HL-60 (cell line): ENCODE measurements at regions not wholly inside any gene's neighbourhood (a gene's known extent, or its start where the extent isn't known, plus 50 kb on each side); places are given as distances from the start of the nearest gene placed in this dataset.

ENCODE experiments used
- DNase-seq, 2 experiments: peaks; one replicate each; pipeline ENCODE4 v3.0.0-alpha.2; 2010 to 2020; ENCODE audit warnings: low read depth in 1 of 2, low spot score in 1 of 2
- H3K27ac ChIP-seq: fragments of 250-450 bp; sonication (Bioruptor Pico); replicated peaks from 2 replicates; pipeline ENCODE4 v1.5.1; 2020; ENCODE audit warnings: mild to moderate bottlenecking, moderate library complexity
- H3K27me3 ChIP-seq: fragments of 250-450 bp; sonication (Bioruptor Pico); 2 replicates; pipeline ENCODE4 v1.5.1; 2021; ENCODE audit warnings: mild to moderate bottlenecking, moderate library complexity; ENCODE audit not compliant: insufficient read depth, poor library complexity, severe bottlenecking
- H3K4me3 ChIP-seq: replicated peaks from 2 replicates; pipeline ENCODE4 v1.5.1; 2011; ENCODE audit warnings: mild to moderate bottlenecking, control low read depth, low read length; ENCODE audit not compliant: insufficient read depth
- CTCF ChIP-seq: IDR thresholded peaks from one replicate; pipeline ENCODE4 v1.5.1; 2011; ENCODE audit warnings: low read length, control low read depth, inconsistent platforms; ENCODE audit not compliant: insufficient read depth
- GABPA ChIP-seq: IDR thresholded peaks from 2 replicates; pipeline ENCODE4 v1.6.1; 2012; ENCODE audit warnings: low read depth
- POLR2AphosphoS5 ChIP-seq: IDR thresholded peaks from 2 replicates; pipeline ENCODE4 v1.6.1; 2012; ENCODE audit warnings: low read depth
- REST ChIP-seq: IDR thresholded peaks from 2 replicates; pipeline ENCODE4 v1.6.1; 2012; ENCODE audit warnings: low read depth; ENCODE audit not compliant: insufficient replicate concordance
- SPI1 ChIP-seq: IDR thresholded peaks from 2 replicates; pipeline ENCODE4 v1.6.1; 2012; ENCODE audit warnings: low read depth, mild to moderate bottlenecking, borderline replicate concordance

- DNase-seq, result no peak
- no peaks in the 10 kb centered on the region for H3K27me3 ChIP-seq
- H3K27ac ChIP-seq, result no peak overlapping the region
- no peak for TF ChIP-seq REST
- TF ChIP-seq POLR2AphosphoS5, result no peak
- TF ChIP-seq CTCF, result no peak
- TF ChIP-seq GABPA, result no peak
- TF ChIP-seq SPI1, result no peak
- H3K4me3 ChIP-seq, result no peak overlapping the region
Observed at GRCh38 chr10:63683223-63683622, 162.0 kb downstream of the REEP3 start.

GRCh38 chr10:63683686-63684085 lies 162.5 kb downstream of the REEP3 start:
- Histone ChIP-seq H3K27ac (no peak overlapping the region), H3K4me3 (no peak overlapping the region), H3K27me3 (no peaks in the 10 kb centered on the region)
- DNase-seq, result no peak
- TF ChIP-seq CTCF (no peak), SPI1 (no peak), POLR2AphosphoS5 (no peak), GABPA (no peak), REST (no peak)

- Histone ChIP-seq H3K27ac (no peak overlapping the region), H3K4me3 (no peak overlapping the region), H3K27me3 (no peaks in the 10 kb centered on the region)
- DNase-seq, result no peak
- TF ChIP-seq POLR2AphosphoS5 (no peak), REST (no peak), SPI1 (no peak), CTCF (no peak)
Observed at GRCh38 chr10:63684257-63684936, 163.2 kb downstream of the REEP3 start.
